Panc1 (cell line): ENCODE measurements at regions not wholly inside any gene's neighbourhood (a gene's known extent, or its start where the extent isn't known, plus 50 kb on each side); places are given as distances from the start of the nearest gene placed in this dataset.

Experiments
- CTCF ChIP-seq: fragments of 450-650 bp; IDR thresholded peaks from 2 replicates; pipeline ENCODE4 v1.5.1; 2017; ENCODE audit warnings: mild to moderate bottlenecking
- SIN3A ChIP-seq: IDR thresholded peaks from 2 replicates; pipeline ENCODE4 v1.6.1; 2012; ENCODE audit warnings: low read depth, mild to moderate bottlenecking, low read length, moderate library complexity, borderline replicate concordance; ENCODE audit not compliant: insufficient read depth

- TF ChIP-seq CTCF (no peak), SIN3A (no peak)
Measured at GRCh38 chrX:39788521-39788920, 309.2 kb downstream of the BCOR start.
